OCI-LY7 (cell line): ENCODE measurements at regions not wholly inside any gene's neighbourhood (a gene's known extent, or its start where the extent isn't known, plus 50 kb on each side); places are given as distances from the start of the nearest gene placed in this dataset.

Experiments
- BruUV-seq: library from RNA; stranded (reverse); fragments of 400-500 nt; replicated peaks from 2 replicates; lab custom pipeline; 2021; lab: Mats Ljungman, UMichigan
- CTCF ChIA-PET: fragments of 300-600 bp; sonication (Branson Sonifier 250); formaldehyde crosslinking; loops from one replicate; lab custom pipeline; 2022; ENCODE audit warnings: antibody characterized with exemption; ENCODE audit not compliant: unreplicated experiment; lab: Charles Lee
- POLR2A ChIA-PET: fragments of 300-600 bp; sonication (Branson Sonifier 250); formaldehyde crosslinking; loops from one replicate; lab custom pipeline; 2022; ENCODE audit warnings: antibody characterized with exemption; lab: Charles Lee
- DNase-seq: peaks from one replicate; pipeline ENCODE4 v3.0.0-alpha.2; 2015; ENCODE audit warnings: low spot score
- H2AFZ ChIP-seq: fragments of 200-600 bp; sonication (generic), shearing (Covaris generic); 2 replicates; pipeline ENCODE4 v1.6.1; 2014; ENCODE audit warnings: mild to moderate bottlenecking, antibody characterized with exemption, low read length, moderate library complexity
- H3K27ac ChIP-seq: fragments of 200-600 bp; sonication (generic); 2 replicates; pipeline ENCODE4 v1.5.1; 2014; ENCODE audit warnings: mixed run types, low read depth, mild to moderate bottlenecking, moderate library complexity, low read length, inconsistent platforms; ENCODE audit not compliant: poor library complexity, severe bottlenecking
- H3K36me3 ChIP-seq: fragments of 200-600 bp; sonication (generic); 2 replicates; pipeline ENCODE4 v1.6.1; 2014; ENCODE audit warnings: mild to moderate bottlenecking, antibody characterized with exemption, low read length, moderate library complexity, mixed read lengths; ENCODE audit not compliant: insufficient read depth
- H3K4me1 ChIP-seq: fragments of 200-600 bp; sonication (generic); 2 replicates; pipeline ENCODE4 v1.5.1; 2014; ENCODE audit warnings: mild to moderate bottlenecking, low read length; ENCODE audit not compliant: insufficient read depth, poor library complexity, severe bottlenecking
- H3K4me2 ChIP-seq: fragments of 200-600 bp; sonication (generic); 2 replicates; pipeline ENCODE4 v1.6.1; 2014; ENCODE audit warnings: mild to moderate bottlenecking, low read length
- H3K4me3 ChIP-seq: fragments of 200-600 bp; sonication (generic); 2 replicates; pipeline ENCODE4 v1.5.1; 2014; ENCODE audit warnings: mild to moderate bottlenecking, low read depth, low read length; ENCODE audit not compliant: poor library complexity, severe bottlenecking
- H3K79me2 ChIP-seq: fragments of 200-600 bp; sonication (generic); 2 replicates; pipeline ENCODE4 v1.6.1; 2016; ENCODE audit warnings: low read depth, mild to moderate bottlenecking, low read length, moderate library complexity, mixed read lengths; ENCODE audit not compliant: insufficient read depth
- H3K9me2 ChIP-seq: fragments of 200-600 bp; sonication (generic); 2 replicates; pipeline ENCODE4 v1.6.1; 2016; ENCODE audit warnings: mild to moderate bottlenecking, low read length, mixed read lengths; ENCODE audit not compliant: insufficient read depth
- H3K9me3 ChIP-seq: fragments of 200-600 bp; sonication (generic); 2 replicates; pipeline ENCODE4 v1.6.1; 2014; ENCODE audit warnings: mild to moderate bottlenecking, mixed run types, low read length, mixed read lengths
- H4K20me1 ChIP-seq: fragments of 200-600 bp; sonication (generic); 2 replicates; pipeline ENCODE4 v1.6.1; 2014; ENCODE audit warnings: mild to moderate bottlenecking, antibody characterized with exemption, low read length, moderate library complexity, mixed read lengths; ENCODE audit not compliant: insufficient read depth
- CTCF ChIP-seq: fragments of 200-600 bp; sonication (generic); conservative IDR thresholded peaks from 2 replicates; pipeline ENCODE4 v1.5.1; 2014; ENCODE audit warnings: mild to moderate bottlenecking, antibody characterized with exemption, low read length, moderate library complexity, mixed read lengths
- EZH2phosphoT487 ChIP-seq: fragments of 200-600 bp; sonication (generic); IDR thresholded peaks from 2 replicates; pipeline ENCODE4 v1.6.1; 2018; ENCODE audit warnings: low read depth, borderline replicate concordance, mild to moderate bottlenecking, mixed run types, antibody characterized with exemption, low read length, moderate library complexity, mixed read lengths
- intact Hi-C: fragments of 100-400 bp; cut with micrococcal nuclease; formaldehyde crosslinking; loops from one replicate; pipeline ENCODE4 v1.10.0; 2022; ENCODE audit not compliant: unreplicated experiment

- POLR2A ChIA-PET, result no interaction called here
- H2AFZ ChIP-seq, result no peak overlapping the region
Measured at GRCh38 chr6:71157345-71157744, 131.3 kb upstream of the OGFRL1 start.

GRCh38 chr6:71164890-71165289, 123.7 kb upstream of the OGFRL1 start:
- ChIA-PET POLR2A (interaction anchor here (1.1 kb wide), 1 partner anchor 38 kb away, joined by 4 read pairs; no protein-coding TSS in a partner anchor), CTCF (no interaction called here)
- TF ChIP-seq CTCF (no peak), EZH2phosphoT487 (no peak)
- no peaks in the 10 kb centered on the region for H3K9me2 ChIP-seq
- no peak overlapping the region for H3K27ac ChIP-seq
- H3K79me2 ChIP-seq, result no peaks in the 10 kb centered on the region
- intact Hi-C loops, result no loop called here
- no peak overlapping the region for H3K4me2 ChIP-seq
- no peaks in the 10 kb centered on the region for H3K4me1 ChIP-seq
- no TSS peak for BruUV-seq
- no peak overlapping the region for H2AFZ ChIP-seq
- H4K20me1 ChIP-seq, result no peaks in the 10 kb centered on the region
- no peak for DNase-seq
- H3K9me3 ChIP-seq, result no peaks in the 10 kb centered on the region
- H3K36me3 ChIP-seq, result no peaks in the 10 kb centered on the region
- no peak overlapping the region for H3K4me3 ChIP-seq

More at GRCh38 chr6:71157345-71157744, 131.3 kb upstream of the OGFRL1 start:
- Histone ChIP-seq H3K4me1 (no peaks in the 10 kb centered on the region), H3K9me3 (no peaks in the 10 kb centered on the region), H3K79me2 (no peaks in the 10 kb centered on the region), H3K4me3 (no peak overlapping the region), H3K9me2 (no peaks in the 10 kb centered on the region), H3K4me2 (no peak overlapping the region), H4K20me1 (no peaks in the 10 kb centered on the region), H3K36me3 (no peaks in the 10 kb centered on the region), H3K27ac (no peak overlapping the region)
- TF ChIP-seq CTCF (no peak), EZH2phosphoT487 (no peak)
- BruUV-seq, result no TSS peak
- intact Hi-C loops, result no loop called here
- CTCF ChIA-PET, result no interaction called here
- DNase-seq, result no peak

- POLR2A ChIA-PET, result no interaction called here
- Histone ChIP-seq H3K36me3 (no peaks in the 10 kb centered on the region), H3K4me1 (no peaks in the 10 kb centered on the region), H3K79me2 (no peaks in the 10 kb centered on the region), H3K9me2 (no peaks in the 10 kb centered on the region), H3K4me2 (no peak overlapping the region), H3K27ac (no peak overlapping the region), H3K9me3 (no peaks in the 10 kb centered on the region), H2AFZ (no peak overlapping the region), H4K20me1 (no peaks in the 10 kb centered on the region), H3K4me3 (no peak overlapping the region)
- intact Hi-C loops, result no loop called here
- no TSS peak for BruUV-seq
- CTCF ChIA-PET, result no interaction called here
- TF ChIP-seq CTCF, result no peak
- no peak for TF ChIP-seq EZH2phosphoT487
- DNase-seq, result no peak
Measured at GRCh38 chr6:71168233-71168765, 120.3 kb upstream of the OGFRL1 start.
